Gastrocnemius medialis (tissue), 4 donors: ENCODE measurements at regions not wholly inside any gene's neighbourhood (a gene's known extent, or its start where the extent isn't known, plus 50 kb on each side); places are given as distances from the start of the nearest gene placed in this dataset.

Experiments used
- POLR2A ChIP-seq, 2 donors: fragments of 450-650 bp; IDR thresholded peaks; one replicate each; pipeline ENCODE4 v1.6.1; 2017; ENCODE audit warnings: antibody characterized with exemption in 2 of 2, mild to moderate bottlenecking in 2 of 2, moderate library complexity in 2 of 2
- TF ChIP-seq, protein P1 (sequence below), 5 experiments: fragments of 450-650 bp in 3 of 5; fragments of 200-600 bp in 2 of 5; sonication (generic) in 2 of 5; IDR thresholded peaks in 4 of 5; conservative IDR thresholded peaks in 1 of 5; 1 replicate in 4 of 5; 2 replicates in 1 of 5; pipeline ENCODE4 v1.5.1; 2016 to 2019; ENCODE audit warnings: antibody characterized with exemption in 5 of 5, mild to moderate bottlenecking in 3 of 5, moderate library complexity in 3 of 5

DNA sequence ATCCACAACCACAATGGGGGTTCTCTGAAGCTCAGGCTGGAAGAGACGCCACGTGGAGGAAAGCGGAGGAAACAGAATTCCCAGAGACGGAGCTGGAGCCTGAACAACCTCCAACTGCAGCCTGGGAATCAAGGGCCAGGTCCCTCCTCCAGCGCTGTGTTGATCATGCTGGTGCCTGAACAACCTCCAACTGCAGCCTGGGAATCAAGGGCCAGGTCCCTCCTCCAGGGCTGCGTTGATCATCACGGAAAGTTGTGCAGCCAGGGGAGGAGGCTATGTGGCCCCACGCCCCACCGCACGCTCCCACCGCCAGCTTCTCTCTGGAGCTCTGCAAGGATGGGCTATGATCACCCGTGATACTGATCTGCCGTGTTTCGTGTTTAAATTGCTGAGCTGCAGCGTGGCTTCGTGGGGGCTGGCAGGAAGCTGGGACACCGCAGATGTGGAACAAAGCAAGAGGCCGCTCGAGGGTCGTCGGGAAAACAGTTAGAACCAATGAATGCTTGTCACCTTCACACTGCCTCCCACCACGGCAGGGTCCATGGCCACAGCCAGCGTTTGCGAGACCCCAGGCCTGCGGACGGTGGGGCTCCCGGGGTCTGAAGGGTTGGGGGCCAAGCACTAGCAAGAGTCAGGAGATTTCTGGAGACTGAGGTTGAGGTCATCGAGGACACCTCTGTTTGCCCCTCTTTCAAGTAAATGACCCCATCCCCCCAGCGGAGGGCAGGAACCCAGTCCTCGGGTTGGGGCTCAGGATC is 51.8 kb upstream of the FBRSL1 start:
- TF ChIP-seq, protein P1, sequence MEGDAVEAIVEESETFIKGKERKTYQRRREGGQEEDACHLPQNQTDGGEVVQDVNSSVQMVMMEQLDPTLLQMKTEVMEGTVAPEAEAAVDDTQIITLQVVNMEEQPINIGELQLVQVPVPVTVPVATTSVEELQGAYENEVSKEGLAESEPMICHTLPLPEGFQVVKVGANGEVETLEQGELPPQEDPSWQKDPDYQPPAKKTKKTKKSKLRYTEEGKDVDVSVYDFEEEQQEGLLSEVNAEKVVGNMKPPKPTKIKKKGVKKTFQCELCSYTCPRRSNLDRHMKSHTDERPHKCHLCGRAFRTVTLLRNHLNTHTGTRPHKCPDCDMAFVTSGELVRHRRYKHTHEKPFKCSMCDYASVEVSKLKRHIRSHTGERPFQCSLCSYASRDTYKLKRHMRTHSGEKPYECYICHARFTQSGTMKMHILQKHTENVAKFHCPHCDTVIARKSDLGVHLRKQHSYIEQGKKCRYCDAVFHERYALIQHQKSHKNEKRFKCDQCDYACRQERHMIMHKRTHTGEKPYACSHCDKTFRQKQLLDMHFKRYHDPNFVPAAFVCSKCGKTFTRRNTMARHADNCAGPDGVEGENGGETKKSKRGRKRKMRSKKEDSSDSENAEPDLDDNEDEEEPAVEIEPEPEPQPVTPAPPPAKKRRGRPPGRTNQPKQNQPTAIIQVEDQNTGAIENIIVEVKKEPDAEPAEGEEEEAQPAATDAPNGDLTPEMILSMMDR (IDR thresholded peaks at IDR 0.05 in 4 of 5, conservative IDR thresholded peaks at IDR 0.05 in 1 of 5), result no peak
- TF ChIP-seq POLR2A (IDR thresholded peaks at IDR 0.05), result no peak
